Large intestine (tissue), 3 donors: ENCODE measurements at regions not wholly inside any gene's neighbourhood (a gene's known extent, or its start where the extent isn't known, plus 50 kb on each side); places are given as distances from the start of the nearest gene placed in this dataset.

Experiments
- DNase-seq, 2 donors: peaks; one replicate each; pipeline versions ENCODE4 v3.0.0 to v3.0.0-alpha.2; 2013
- H3K27ac ChIP-seq: one replicate; pipeline ENCODE4 v1.5.1; 2013; ENCODE audit warnings: low read length
- H3K27me3 ChIP-seq: 2 replicates; pipeline ENCODE4 v1.6.1; 2013; ENCODE audit warnings: low read length; ENCODE audit not compliant: control insufficient read depth, insufficient read depth
- H3K36me3 ChIP-seq: 2 replicates; pipeline ENCODE4 v1.6.1; 2013; ENCODE audit warnings: low read length; ENCODE audit not compliant: control insufficient read depth, insufficient read depth
- H3K4me1 ChIP-seq: one replicate; pipeline ENCODE4 v1.6.1; 2013; ENCODE audit warnings: low read length; ENCODE audit not compliant: control insufficient read depth, insufficient read depth
- H3K4me3 ChIP-seq: one replicate; pipeline ENCODE4 v1.5.1; 2013; ENCODE audit warnings: low read length
- H3K9me3 ChIP-seq: one replicate; pipeline ENCODE4 v1.6.1; 2013; ENCODE audit warnings: mild to moderate bottlenecking, low read depth, low read length, moderate library complexity; ENCODE audit not compliant: control insufficient read depth
- WGBS: methylation state at CpG from one replicate; pipeline ENCODE4 v1.1.5; 2013; ENCODE audit warnings: low lambda C conversion rate; ENCODE audit not compliant: insufficient coverage; 5-methylcytosine and 5-hydroxymethylcytosine counted together

GRCh38 chr19:34104096-34104495 lies 68.2 kb upstream of the LSM14A start:
- H3K4me1 ChIP-seq = no peaks in the 10 kb centered on the region
- H3K9me3 ChIP-seq = no peaks in the 10 kb centered on the region
- H3K27ac ChIP-seq = no peak overlapping the region
- H3K36me3 ChIP-seq = no peaks in the 10 kb centered on the region
- no peak overlapping the region for H3K4me3 ChIP-seq
- peaks cover 2% of the 10 kb centered on the region for H3K27me3 ChIP-seq
- no peak for DNase-seq
- WGBS = 79% methylated on average over 4 of the region's 5 CpGs

DNA sequence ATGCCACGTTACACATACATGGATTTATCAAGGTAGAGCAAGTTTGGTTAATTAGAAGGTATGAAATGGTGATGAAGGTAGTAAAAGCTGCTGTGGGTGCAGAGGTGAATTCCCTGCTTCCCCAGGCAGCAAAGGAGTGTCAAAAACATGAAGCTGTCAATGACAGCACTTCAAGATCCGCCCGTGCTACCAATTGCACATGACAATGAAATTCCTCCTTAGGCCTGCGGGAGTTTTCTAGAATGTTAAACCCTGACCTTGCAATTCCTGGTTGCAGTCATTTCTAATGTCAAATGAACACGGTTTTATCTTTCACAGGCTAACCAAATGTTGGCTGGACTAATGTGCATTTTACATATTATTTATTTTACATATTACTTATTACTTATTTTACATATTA lies 67.7 kb upstream of the LSM14A start:
- Histone ChIP-seq H3K27ac (no peak overlapping the region), H3K27me3 (peaks cover 2% of the 10 kb centered on the region), H3K36me3 (no peaks in the 10 kb centered on the region), H3K9me3 (no peaks in the 10 kb centered on the region), H3K4me1 (no peaks in the 10 kb centered on the region), H3K4me3 (no peak overlapping the region)
- WGBS = 37% methylated on average over 2 of the region's 5 CpGs
- DNase-seq = no peak

DNA sequence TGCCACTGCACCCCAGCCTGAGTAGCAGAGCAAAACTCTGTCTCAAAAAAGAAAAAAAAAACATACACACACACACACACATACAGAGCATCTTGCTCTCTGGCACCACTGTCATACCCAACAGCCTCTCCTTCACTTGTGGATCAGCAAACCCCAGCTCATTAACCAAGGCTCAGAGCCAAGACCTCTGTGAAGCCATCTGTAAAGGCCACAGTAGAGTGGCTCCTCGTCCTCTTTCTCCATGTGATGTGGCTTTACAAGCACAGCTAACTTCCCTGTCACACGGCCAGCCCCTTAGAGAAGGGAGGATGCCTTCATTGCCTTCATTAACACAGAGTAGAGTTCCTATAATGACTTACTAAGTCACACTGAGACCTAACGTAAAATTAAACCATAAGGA lies 62.7 kb upstream of the LSM14A start:
- Histone ChIP-seq H3K27ac (no peak overlapping the region), H3K4me1 (no peaks in the 10 kb centered on the region), H3K27me3 (peaks cover under 1% of the 10 kb centered on the region), H3K4me3 (no peak overlapping the region), H3K9me3 (no peaks in the 10 kb centered on the region), H3K36me3 (no peaks in the 10 kb centered on the region)
- DNase-seq = no peak
- WGBS = no CpG with 5 or more reads among the region's 3 CpGs

- WGBS = 51% methylated on average over 2 of the region's 8 CpGs
- H3K27ac ChIP-seq = no peak overlapping the region
- no peaks in the 10 kb centered on the region for H3K9me3 ChIP-seq
- no peaks in the 10 kb centered on the region for H3K4me1 ChIP-seq
- DNase-seq = no peak
- H3K4me3 ChIP-seq = no peak overlapping the region
- H3K27me3 ChIP-seq = peaks cover 9% of the 10 kb centered on the region
- H3K36me3 ChIP-seq = no peaks in the 10 kb centered on the region
Measured at GRCh38 chr19:34118879-34119748, 53.2 kb upstream of the LSM14A start.

DNA sequence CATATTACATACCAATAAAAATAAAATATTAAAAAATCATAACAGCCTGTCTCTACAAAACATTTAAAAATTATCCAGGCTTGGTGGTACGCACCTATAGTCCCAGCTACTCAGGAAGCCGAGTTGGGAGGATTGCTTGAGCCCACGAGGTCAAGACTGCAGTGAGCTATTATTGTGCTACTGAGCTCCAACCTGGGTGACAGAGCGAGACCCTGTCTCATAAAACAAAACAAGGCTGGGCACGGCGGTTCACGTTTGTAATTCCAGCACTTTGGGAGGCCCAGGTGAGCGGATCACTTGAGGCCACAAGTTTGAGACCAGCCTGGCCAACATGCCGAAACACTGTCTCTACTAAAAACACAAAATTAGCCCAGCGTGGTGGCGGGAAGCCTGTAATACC lies 52.2 kb upstream of the LSM14A start:
- no peaks in the 10 kb centered on the region for H3K4me1 ChIP-seq
- peaks cover 9% of the 10 kb centered on the region for H3K27me3 ChIP-seq
- WGBS = no CpG with 5 or more reads among the region's 11 CpGs
- no peak overlapping the region for H3K4me3 ChIP-seq
- H3K9me3 ChIP-seq = no peaks in the 10 kb centered on the region
- H3K27ac ChIP-seq = no peak overlapping the region
- no peaks in the 10 kb centered on the region for H3K36me3 ChIP-seq
- DNase-seq = no peak

GRCh38 chr19:34120846-34121639 lies 51.3 kb upstream of the LSM14A start:
- WGBS = 69% methylated on average over 6 of the region's 8 CpGs
- Histone ChIP-seq H3K9me3 (no peaks in the 10 kb centered on the region), H3K27ac (no peak overlapping the region), H3K4me1 (no peaks in the 10 kb centered on the region), H3K27me3 (peaks cover 9% of the 10 kb centered on the region), H3K4me3 (no peak overlapping the region), H3K36me3 (no peaks in the 10 kb centered on the region)
- DNase-seq = no peak
